Immature natural killer cell (primary cell): ENCODE measurements at regions not wholly inside any gene's neighbourhood (a gene's known extent, or its start where the extent isn't known, plus 50 kb on each side); places are given as distances from the start of the nearest gene placed in this dataset.
"Not testable (repeated sequence)": the region's sequence is repeated elsewhere in the genome, so short reads cannot be mapped to it uniquely, and the experiment has no call there.

ENCODE experiments used
- DNase-seq, 3 donors: peaks; one replicate each; pipeline ENCODE4 v3.0.0; 2022; ENCODE audit warnings: mixed read lengths in 1 of 3
- H3K27ac Mint-ChIP-seq, 6 donors: one replicate each; pipeline ENCODE4 v1.8.0; 2020; ENCODE audit warnings: mixed read lengths in 6 of 6, mild to moderate bottlenecking in 5 of 6, inconsistent platforms in 4 of 6, moderate library complexity in 3 of 6
- H3K27me3 Mint-ChIP-seq, 3 donors: one replicate each; pipeline ENCODE4 v1.8.0; 2020 to 2021; ENCODE audit warnings: low read depth in 3 of 3, mild to moderate bottlenecking in 3 of 3, mixed read lengths in 3 of 3, moderate library complexity in 3 of 3, inconsistent platforms in 1 of 3
- H3K36me3 Mint-ChIP-seq, 3 donors: one replicate each; pipeline ENCODE4 v1.8.0; 2020; ENCODE audit warnings: mixed read lengths in 3 of 3, inconsistent platforms in 2 of 3, mild to moderate bottlenecking in 2 of 3
- H3K4me1 Mint-ChIP-seq, 2 donors: one replicate each; pipeline ENCODE4 v1.8.0; 2020; ENCODE audit warnings: inconsistent platforms in 2 of 2, mild to moderate bottlenecking in 2 of 2, mixed read lengths in 2 of 2, moderate library complexity in 1 of 2
- H3K4me3 Mint-ChIP-seq, 5 donors: one replicate each; pipeline ENCODE4 v1.8.0; 2020; ENCODE audit warnings: mild to moderate bottlenecking in 5 of 5, mixed read lengths in 5 of 5, inconsistent platforms in 3 of 5, moderate library complexity in 3 of 5
- H3K9me3 Mint-ChIP-seq, 6 donors: one replicate each; pipeline ENCODE4 v1.8.0; 2020; ENCODE audit warnings: mild to moderate bottlenecking in 6 of 6, mixed read lengths in 6 of 6, inconsistent platforms in 4 of 6, moderate library complexity in 3 of 6

GRCh38 chr12:34097213-34097612, 74.9 kb downstream of the ALG10 start:
- DNase-seq, result no peak
- no peak overlapping the region for H3K4me3 Mint-ChIP-seq
- H3K36me3 Mint-ChIP-seq, result no peaks in the 10 kb centered on the region
- H3K4me1 Mint-ChIP-seq, result no peaks in the 10 kb centered on the region
- peaks cover 0 to 4% (median under 1%) of the 10 kb centered on the region in 3 donors for H3K27me3 Mint-ChIP-seq
- H3K9me3 Mint-ChIP-seq, result no peaks in the 10 kb centered on the region
- no peak overlapping the region for H3K27ac Mint-ChIP-seq

GRCh38 chr12:34105392-34105933, 83.2 kb downstream of the ALG10 start:
- Mint-ChIP-seq H3K27me3 (peaks cover 3 to 7% (median 3%) of the 10 kb centered on the region in 3 donors), H3K36me3 (no peaks in the 10 kb centered on the region), H3K4me3 (no peak overlapping the region), H3K4me1 (no peaks in the 10 kb centered on the region), H3K9me3 (peaks cover 0 to 3% (median 0%) of the 10 kb centered on the region in 6 donors), H3K27ac (no peak overlapping the region)
- DNase-seq, result no peak

GRCh38 chr12:34106172-34106571, 83.9 kb downstream of the ALG10 start:
- Mint-ChIP-seq H3K4me3 (no peak overlapping the region), H3K27me3 (peaks cover 3 to 7% (median 7%) of the 10 kb centered on the region in 3 donors), H3K36me3 (no peaks in the 10 kb centered on the region), H3K9me3 (peaks cover 0 to 3% (median 0%) of the 10 kb centered on the region in 6 donors), H3K27ac (no peak overlapping the region), H3K4me1 (no peaks in the 10 kb centered on the region)
- no peak for DNase-seq

- no peaks in the 10 kb centered on the region for H3K36me3 Mint-ChIP-seq
- peaks cover 3 to 9% (median 7%) of the 10 kb centered on the region in 3 donors for H3K27me3 Mint-ChIP-seq
- no peaks in the 10 kb centered on the region for H3K4me1 Mint-ChIP-seq
- no peak for DNase-seq
- H3K9me3 Mint-ChIP-seq, result peaks cover 0 to 3% (median 0%) of the 10 kb centered on the region in 6 donors
- H3K27ac Mint-ChIP-seq, result no peak overlapping the region
- no peak overlapping the region for H3K4me3 Mint-ChIP-seq
Measured at GRCh38 chr12:34107016-34107415, 84.7 kb downstream of the ALG10 start.

GRCh38 chr12:34107781-34108404, 85.6 kb downstream of the ALG10 start:
- Mint-ChIP-seq H3K36me3 (no peaks in the 10 kb centered on the region), H3K27ac (no peak overlapping the region), H3K27me3 (peaks cover 3 to 8% (median 5%) of the 10 kb centered on the region in 3 donors), H3K9me3 (peaks cover 0 to 3% (median 0%) of the 10 kb centered on the region in 6 donors), H3K4me3 (no peak overlapping the region), H3K4me1 (no peaks in the 10 kb centered on the region)
- no peak for DNase-seq

GRCh38 chr12:34108405-34108803, 86.1 kb downstream of the ALG10 start:
- H3K27me3 Mint-ChIP-seq, result peaks cover 3 to 8% (median 5%) of the 10 kb centered on the region in 3 donors
- no peaks in the 10 kb centered on the region for H3K4me1 Mint-ChIP-seq
- peaks cover 0 to 3% (median 0%) of the 10 kb centered on the region in 6 donors for H3K9me3 Mint-ChIP-seq
- H3K36me3 Mint-ChIP-seq, result no peaks in the 10 kb centered on the region
- H3K27ac Mint-ChIP-seq, result no peak overlapping the region
- no peak for DNase-seq
- no peak overlapping the region for H3K4me3 Mint-ChIP-seq

- peaks cover 3 to 8% (median 5%) of the 10 kb centered on the region in 3 donors for H3K27me3 Mint-ChIP-seq
- H3K27ac Mint-ChIP-seq, result no peak overlapping the region
- no peaks in the 10 kb centered on the region for H3K4me1 Mint-ChIP-seq
- no peak overlapping the region for H3K4me3 Mint-ChIP-seq
- no peak for DNase-seq
- H3K36me3 Mint-ChIP-seq, result no peaks in the 10 kb centered on the region
- H3K9me3 Mint-ChIP-seq, result peaks cover 0 to 3% (median 0%) of the 10 kb centered on the region in 6 donors
Measured at GRCh38 chr12:34108967-34109366, 86.7 kb downstream of the ALG10 start.

GRCh38 chr12:34109390-34109789, 87.1 kb downstream of the ALG10 start:
- no peak overlapping the region for H3K4me3 Mint-ChIP-seq
- peaks cover 3 to 8% (median 5%) of the 10 kb centered on the region in 3 donors for H3K27me3 Mint-ChIP-seq
- H3K9me3 Mint-ChIP-seq, result peaks cover 0 to 3% (median 0%) of the 10 kb centered on the region in 6 donors
- H3K4me1 Mint-ChIP-seq, result no peaks in the 10 kb centered on the region
- no peak for DNase-seq
- H3K27ac Mint-ChIP-seq, result no peak overlapping the region
- H3K36me3 Mint-ChIP-seq, result no peaks in the 10 kb centered on the region

- H3K9me3 Mint-ChIP-seq, H3K27ac Mint-ChIP-seq, H3K4me3 Mint-ChIP-seq, DNase-seq, H3K36me3 Mint-ChIP-seq, H3K27me3 Mint-ChIP-seq, H3K4me1 Mint-ChIP-seq: not testable (repeated sequence)
Measured at GRCh38 chr12:34109909-34110531, 87.7 kb downstream of the ALG10 start.

- Mint-ChIP-seq H3K4me1 (no peaks in the 10 kb centered on the region), H3K27me3 (peaks cover 0 to 7% (median 4%) of the 10 kb centered on the region in 3 donors), H3K4me3 (no peak overlapping the region), H3K9me3 (no peaks in the 10 kb centered on the region), H3K36me3 (no peaks in the 10 kb centered on the region), H3K27ac (no peak overlapping the region)
- no peak for DNase-seq
Measured at GRCh38 chr12:34119366-34119765, 97.1 kb downstream of the ALG10 start.

GRCh38 chr12:34121360-34121759, 99.1 kb downstream of the ALG10 start:
- DNase-seq, result no peak
- Mint-ChIP-seq H3K4me3 (no peak overlapping the region), H3K9me3 (no peaks in the 10 kb centered on the region), H3K27me3 (peaks cover 0 to 3% (median 2%) of the 10 kb centered on the region in 3 donors), H3K36me3 (peaks cover 0 to 3% (median 0%) of the 10 kb centered on the region in 3 donors), H3K4me1 (peaks cover 9 to 14% of the 10 kb centered on the region in 2 donors), H3K27ac (no peak overlapping the region)

- H3K27me3 Mint-ChIP-seq, H3K27ac Mint-ChIP-seq, H3K4me3 Mint-ChIP-seq, H3K9me3 Mint-ChIP-seq, H3K36me3 Mint-ChIP-seq: not testable (repeated sequence)
- peaks cover 15 to 21% of the 10 kb centered on the region in 2 donors for H3K4me1 Mint-ChIP-seq
- DNase-seq, result peak; percentile 41 to 57 (median 48)
Measured at GRCh38 chr12:34123092-34123491, 100.8 kb downstream of the ALG10 start.

GRCh38 chr12:34124608-34125007, 102.3 kb downstream of the ALG10 start:
- Mint-ChIP-seq H3K4me3 (no peak overlapping the region), H3K27me3 (peaks cover 0 to 4% (median 2%) of the 10 kb centered on the region in 3 donors), H3K9me3 (no peaks in the 10 kb centered on the region), H3K27ac (no peak overlapping the region), H3K4me1 (peaks cover 15 to 21% of the 10 kb centered on the region in 2 donors), H3K36me3 (peaks cover 0 to 6% (median 0%) of the 10 kb centered on the region in 3 donors)
- DNase-seq, result no peak

- H3K27ac Mint-ChIP-seq, result peak overlapping the region; percentile 56 to 90 (median 74)
- peak; percentile 26 to 30 (median 29) for DNase-seq
Measured at GRCh38 chr12:34126239-34126641, 103.9 kb downstream of the ALG10 start.

More at GRCh38 chr12:34126239-34126641, 103.9 kb downstream of the ALG10 start:
- Mint-ChIP-seq H3K9me3 (no peaks in the 10 kb centered on the region), H3K4me1 (peaks cover 15 to 21% of the 10 kb centered on the region in 2 donors), H3K4me3 (peak overlapping the region; percentile 76 to 86 (median 84)), H3K36me3 (peaks cover 0 to 6% (median 0%) of the 10 kb centered on the region in 3 donors), H3K27me3 (peaks cover 0 to 8% (median 2%) of the 10 kb centered on the region in 3 donors)
